Mesothelial cell of epicardium (in vitro differentiated cells): ENCODE measurements at regions not wholly inside any gene's neighbourhood (a gene's known extent, or its start where the extent isn't known, plus 50 kb on each side); places are given as distances from the start of the nearest gene placed in this dataset.

Source experiments
- DNase-seq, 2 experiments: peaks; one replicate each; pipeline ENCODE4 v3.0.0; 2021; ENCODE audit warnings: low spot score in 2 of 2; ENCODE audit not compliant: unreplicated experiment in 2 of 2
- H3K27ac Mint-ChIP-seq: 2 replicates; pipeline ENCODE4 v1.8.0; 2021; ENCODE audit warnings: mixed read lengths
- H3K27me3 Mint-ChIP-seq: 2 replicates; pipeline ENCODE4 v1.8.0; 2021; ENCODE audit warnings: low read depth, mixed read lengths
- H3K36me3 Mint-ChIP-seq: 2 replicates; pipeline ENCODE4 v1.8.0; 2021; ENCODE audit warnings: mixed read lengths
- H3K4me1 Mint-ChIP-seq: 2 replicates; pipeline ENCODE4 v1.8.0; 2021; ENCODE audit warnings: mixed read lengths
- H3K4me3 Mint-ChIP-seq: 2 replicates; pipeline ENCODE4 v1.8.0; 2021; ENCODE audit warnings: mild to moderate bottlenecking, moderate library complexity, mixed read lengths
- H3K9me3 Mint-ChIP-seq: 2 replicates; pipeline ENCODE4 v1.8.0; 2021; ENCODE audit warnings: mixed read lengths
- TF ChIP-seq, protein P1 (sequence below): fragments of 200-600 bp; sonication (generic); IDR thresholded peaks from one replicate; pipeline ENCODE4 v1.5.0; 2021; ENCODE audit warnings: antibody characterized with exemption; ENCODE audit not compliant: unreplicated experiment

GRCh38 chr12:24109381-24110039 lies 160.0 kb upstream of the SOX5 start:
- peaks cover 1% of the 10 kb centered on the region for H3K36me3 Mint-ChIP-seq
- no peak overlapping the region for H3K4me3 Mint-ChIP-seq
- H3K4me1 Mint-ChIP-seq = peaks cover 6% of the 10 kb centered on the region
- no peaks in the 10 kb centered on the region for H3K27me3 Mint-ChIP-seq
- DNase-seq = no peak
- peaks cover 3% of the 10 kb centered on the region for H3K9me3 Mint-ChIP-seq
- TF ChIP-seq, protein P1, sequence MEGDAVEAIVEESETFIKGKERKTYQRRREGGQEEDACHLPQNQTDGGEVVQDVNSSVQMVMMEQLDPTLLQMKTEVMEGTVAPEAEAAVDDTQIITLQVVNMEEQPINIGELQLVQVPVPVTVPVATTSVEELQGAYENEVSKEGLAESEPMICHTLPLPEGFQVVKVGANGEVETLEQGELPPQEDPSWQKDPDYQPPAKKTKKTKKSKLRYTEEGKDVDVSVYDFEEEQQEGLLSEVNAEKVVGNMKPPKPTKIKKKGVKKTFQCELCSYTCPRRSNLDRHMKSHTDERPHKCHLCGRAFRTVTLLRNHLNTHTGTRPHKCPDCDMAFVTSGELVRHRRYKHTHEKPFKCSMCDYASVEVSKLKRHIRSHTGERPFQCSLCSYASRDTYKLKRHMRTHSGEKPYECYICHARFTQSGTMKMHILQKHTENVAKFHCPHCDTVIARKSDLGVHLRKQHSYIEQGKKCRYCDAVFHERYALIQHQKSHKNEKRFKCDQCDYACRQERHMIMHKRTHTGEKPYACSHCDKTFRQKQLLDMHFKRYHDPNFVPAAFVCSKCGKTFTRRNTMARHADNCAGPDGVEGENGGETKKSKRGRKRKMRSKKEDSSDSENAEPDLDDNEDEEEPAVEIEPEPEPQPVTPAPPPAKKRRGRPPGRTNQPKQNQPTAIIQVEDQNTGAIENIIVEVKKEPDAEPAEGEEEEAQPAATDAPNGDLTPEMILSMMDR = peak; percentile 32
- no peak overlapping the region for H3K27ac Mint-ChIP-seq

GRCh38 chr12:24102676-24103075 lies 153.2 kb upstream of the SOX5 start:
- Mint-ChIP-seq H3K27ac (no peak overlapping the region), H3K9me3 (no peaks in the 10 kb centered on the region), H3K27me3 (no peaks in the 10 kb centered on the region), H3K4me3 (no peak overlapping the region), H3K4me1 (no peaks in the 10 kb centered on the region), H3K36me3 (no peaks in the 10 kb centered on the region)
- no peak for DNase-seq
- TF ChIP-seq, protein P1 = no peak

GRCh38 chr12:24099576-24099975 lies 150.1 kb upstream of the SOX5 start:
- TF ChIP-seq, protein P1 = no peak
- no peaks in the 10 kb centered on the region for H3K36me3 Mint-ChIP-seq
- no peaks in the 10 kb centered on the region for H3K27me3 Mint-ChIP-seq
- H3K9me3 Mint-ChIP-seq = peaks cover 4% of the 10 kb centered on the region
- no peak overlapping the region for H3K4me3 Mint-ChIP-seq
- DNase-seq = no peak
- H3K27ac Mint-ChIP-seq = no peak overlapping the region
- no peaks in the 10 kb centered on the region for H3K4me1 Mint-ChIP-seq

- peaks cover 8% of the 10 kb centered on the region for H3K9me3 Mint-ChIP-seq
- no peaks in the 10 kb centered on the region for H3K36me3 Mint-ChIP-seq
- H3K4me3 Mint-ChIP-seq = no peak overlapping the region
- no peaks in the 10 kb centered on the region for H3K4me1 Mint-ChIP-seq
- no peak for DNase-seq
- TF ChIP-seq, protein P1 = no peak
- H3K27ac Mint-ChIP-seq = no peak overlapping the region
- no peaks in the 10 kb centered on the region for H3K27me3 Mint-ChIP-seq
Measured at GRCh38 chr12:24095245-24095644, 145.8 kb upstream of the SOX5 start.

DNA sequence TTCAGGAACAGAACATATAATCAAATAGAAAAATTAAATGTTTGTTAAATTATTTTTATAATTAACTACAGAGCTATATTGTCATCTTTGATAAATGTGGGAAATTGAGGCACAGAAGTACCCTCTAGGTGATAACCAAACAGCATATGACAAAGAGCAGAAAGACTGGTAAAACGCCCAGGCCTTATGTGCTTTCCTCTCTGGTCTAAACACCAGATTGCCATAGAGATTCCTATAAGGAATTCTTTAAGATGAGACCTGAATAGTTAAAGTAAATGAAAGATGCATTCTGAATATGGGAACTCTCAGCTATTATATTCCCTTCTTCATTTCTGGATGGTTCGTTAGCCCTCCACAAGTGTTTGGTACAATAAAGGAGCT lies 140.0 kb upstream of the SOX5 start:
- no peaks in the 10 kb centered on the region for H3K27me3 Mint-ChIP-seq
- DNase-seq = no peak

More for the DNA sequence above, 140.0 kb upstream of the SOX5 start:
- Mint-ChIP-seq H3K4me3 (no peak overlapping the region), H3K36me3 (no peaks in the 10 kb centered on the region), H3K4me1 (peaks cover 9% of the 10 kb centered on the region), H3K27ac (no peak overlapping the region), H3K9me3 (peaks cover 4% of the 10 kb centered on the region)
- TF ChIP-seq, protein P1 = no peak
